ENCODE measurements at regions not wholly inside any gene's neighbourhood (a gene's known extent, or its start where the extent isn't known, plus 50 kb on each side); places are given as distances from the start of the nearest gene placed in this dataset.

DNA sequence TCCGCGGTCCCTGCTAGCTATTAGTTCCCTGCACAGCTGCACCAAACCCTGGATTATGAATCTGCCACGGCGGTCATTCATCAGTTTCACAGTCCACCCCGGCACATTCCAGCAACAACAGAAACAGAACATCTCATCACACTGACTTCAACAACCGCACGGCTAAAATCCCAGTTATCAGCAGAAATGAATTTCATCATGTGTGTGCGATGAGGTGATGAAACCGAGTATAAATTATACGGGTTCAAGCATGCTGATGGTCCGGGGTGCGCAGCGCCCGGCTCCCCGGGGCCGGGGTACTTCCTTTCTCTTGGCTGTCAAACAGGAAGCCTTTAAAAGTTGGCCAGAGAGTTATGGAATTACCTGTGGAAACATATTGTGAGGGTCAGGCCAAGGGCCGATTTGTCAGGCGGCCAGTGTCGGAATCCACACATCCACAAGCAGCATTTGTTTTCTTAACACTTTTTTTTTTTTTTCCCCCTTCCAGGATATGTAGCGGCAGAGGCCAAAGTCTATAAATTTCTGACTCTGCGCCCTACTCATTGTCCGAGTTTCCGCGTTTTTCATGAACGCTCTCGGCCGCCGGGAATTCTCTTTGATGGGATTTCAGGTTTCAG lies 420.9 kb upstream of the MGMT start:
- CTCF ChIA-PET, result no interaction called here
- Mint-ChIP-seq H3K4me1 (peaks cover 11% of the 10 kb centered on the region), H3K27ac (no peak overlapping the region), H3K4me3 (no peak overlapping the region), H3K27me3 (peaks cover 6% of the 10 kb centered on the region), H3K36me3 (ENCODE audit: low read depth) (no peaks in the 10 kb centered on the region), H3K9me3 (ENCODE audit: low read depth) (no peaks in the 10 kb centered on the region)
- intact Hi-C loops (cut with DNase I, micrococcal nuclease), result no loop called here
- DNase-seq (no peak), ATAC-seq (no peak)
- POLR2A ChIA-PET, result no interaction called here

DNA sequence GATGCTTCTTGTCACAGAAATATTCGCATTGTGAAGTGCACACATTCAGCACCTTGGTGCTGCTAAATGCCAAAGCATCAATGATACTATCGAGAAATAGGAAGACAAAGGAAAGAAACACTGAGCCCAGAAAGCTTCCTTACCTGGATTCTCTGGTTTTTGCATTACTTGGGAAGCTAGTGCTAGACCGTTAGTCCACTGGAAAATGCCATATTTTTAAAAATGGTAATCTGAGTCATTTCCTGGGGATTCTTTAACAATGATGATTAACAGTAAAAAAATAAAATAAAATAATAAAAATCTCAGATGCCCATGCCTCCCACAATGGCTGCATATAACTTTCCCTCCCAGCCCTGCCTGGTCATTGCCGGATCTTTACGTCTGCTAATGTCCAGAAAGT lies 420.1 kb upstream of the MGMT start:
- ChIA-PET CTCF (no interaction called here), POLR2A (no interaction called here)
- Mint-ChIP-seq H3K9me3 (ENCODE audit: low read depth) (no peaks in the 10 kb centered on the region), H3K4me1 (peaks cover 11% of the 10 kb centered on the region), H3K27ac (no peak overlapping the region), H3K36me3 (ENCODE audit: low read depth) (no peaks in the 10 kb centered on the region), H3K27me3 (peaks cover 6% of the 10 kb centered on the region), H3K4me3 (no peak overlapping the region)
- ATAC-seq (no peak), DNase-seq (no peak)
- intact Hi-C loops (cut with DNase I, micrococcal nuclease), result no loop called here

DNA sequence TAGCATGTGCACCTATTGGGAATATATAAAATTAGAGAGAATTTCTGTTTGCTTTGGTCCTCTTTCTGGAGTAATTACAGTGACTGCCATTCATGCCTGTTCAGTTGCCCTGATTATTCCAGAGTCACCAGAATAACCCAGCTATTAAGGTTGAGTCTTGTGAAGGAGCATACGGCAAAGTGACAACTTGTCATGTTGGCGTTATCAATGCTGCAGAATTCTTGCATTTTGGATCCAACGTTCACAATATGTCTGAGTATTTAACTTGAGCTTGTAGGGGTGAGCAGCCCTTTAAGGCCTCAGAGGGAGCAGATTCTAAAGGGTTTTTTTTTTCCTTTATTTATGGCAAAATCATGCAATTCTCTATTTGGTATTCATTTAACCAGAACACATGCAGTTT lies 419.4 kb upstream of the MGMT start:
- Mint-ChIP-seq H3K27ac (no peak overlapping the region), H3K27me3 (peaks cover 4% of the 10 kb centered on the region), H3K4me3 (no peak overlapping the region), H3K4me1 (peaks cover 8% of the 10 kb centered on the region), H3K9me3 (ENCODE audit: low read depth) (no peaks in the 10 kb centered on the region), H3K36me3 (ENCODE audit: low read depth) (no peaks in the 10 kb centered on the region)
- ChIA-PET CTCF (interaction anchor here (0.7 kb wide), 1 partner anchor 338 kb away, joined by 5 read pairs; no protein-coding TSS in a partner anchor), POLR2A (no interaction called here)
- ATAC-seq, result no peak
- no peak for DNase-seq
- intact Hi-C loops (cut with DNase I, micrococcal nuclease), result no loop called here

DNA sequence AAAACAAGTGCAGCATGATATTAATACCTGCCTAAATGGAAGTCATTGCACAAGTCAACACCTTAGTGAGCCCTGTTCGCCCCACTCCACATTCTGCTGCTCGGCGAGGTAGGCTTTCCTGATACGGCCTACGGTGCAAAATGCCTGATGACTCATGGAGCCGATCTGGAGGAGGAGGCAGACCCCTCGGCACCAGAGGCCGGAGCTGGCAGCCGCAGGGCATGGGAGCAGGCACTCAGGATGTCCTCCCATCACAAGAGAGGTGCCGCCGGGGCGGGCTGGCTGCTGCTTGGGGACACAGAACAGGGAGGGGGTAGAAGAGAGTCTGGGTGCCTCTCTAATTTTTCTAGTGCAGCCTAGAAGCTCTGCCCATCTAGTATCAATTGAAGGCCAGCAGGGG lies 418.5 kb upstream of the MGMT start:
- intact Hi-C loops (cut with DNase I, micrococcal nuclease), result no loop called here
- Mint-ChIP-seq H3K4me3 (no peak overlapping the region), H3K27me3 (peaks cover 3% of the 10 kb centered on the region), H3K4me1 (no peaks in the 10 kb centered on the region), H3K27ac (no peak overlapping the region), H3K36me3 (ENCODE audit: low read depth) (no peaks in the 10 kb centered on the region), H3K9me3 (ENCODE audit: low read depth) (no peaks in the 10 kb centered on the region)
- DNase-seq (no peak), ATAC-seq (no peak)
- POLR2A ChIA-PET, result no interaction called here
- CTCF ChIA-PET, result no interaction called here

DNA sequence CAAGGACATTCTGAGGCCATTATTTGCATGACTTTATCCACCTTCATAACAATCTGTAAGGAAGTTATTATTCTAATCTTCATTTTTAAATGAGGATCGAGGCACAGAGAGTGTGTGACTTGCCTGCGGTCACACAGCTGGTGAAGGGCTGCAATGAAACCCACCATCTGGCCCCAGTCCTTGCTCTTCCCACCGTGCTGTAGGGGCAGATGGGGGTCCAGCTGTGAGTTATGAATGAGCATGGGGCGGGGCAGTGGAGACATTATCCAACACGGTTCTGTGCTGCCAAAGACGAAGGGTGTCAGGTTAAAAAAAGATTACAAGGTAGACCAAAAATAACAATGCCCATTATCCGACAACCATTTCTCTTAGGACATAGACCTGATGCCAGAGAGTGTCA lies 417.5 kb upstream of the MGMT start:
- no peaks in the 10 kb centered on the region for H3K36me3 Mint-ChIP-seq (ENCODE audit: low read depth)
- no peak for DNase-seq
- H3K27me3 Mint-ChIP-seq, result no peaks in the 10 kb centered on the region
- intact Hi-C loops (cut with DNase I, micrococcal nuclease), result no loop called here
- ATAC-seq, result no peak
- CTCF ChIA-PET, result no interaction called here
- no peak overlapping the region for H3K4me3 Mint-ChIP-seq
- POLR2A ChIA-PET, result no interaction called here
- no peak overlapping the region for H3K27ac Mint-ChIP-seq
- no peaks in the 10 kb centered on the region for H3K9me3 Mint-ChIP-seq (ENCODE audit: low read depth)
- H3K4me1 Mint-ChIP-seq, result no peaks in the 10 kb centered on the region

DNA sequence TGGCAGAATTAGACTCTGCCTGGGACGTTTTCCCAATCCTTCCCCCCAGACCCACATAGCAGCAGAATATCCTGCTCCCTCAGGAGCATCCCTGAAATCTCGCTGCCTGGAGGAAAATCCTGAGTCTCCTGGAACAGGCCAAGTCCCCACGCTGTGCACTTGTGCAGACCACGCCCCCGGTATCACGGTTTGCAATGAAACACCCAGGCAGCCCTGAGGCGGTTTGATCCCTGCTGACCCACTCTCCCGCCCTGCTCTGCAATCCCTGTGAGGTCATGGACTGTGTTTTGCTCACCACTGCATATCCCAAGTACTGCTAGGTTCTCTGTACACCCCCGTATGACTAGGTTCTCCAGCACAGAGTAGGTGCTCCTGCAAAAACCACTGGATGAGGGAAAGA lies 411.8 kb upstream of the MGMT start:
- Mint-ChIP-seq H3K27me3 (no peaks in the 10 kb centered on the region), H3K36me3 (ENCODE audit: low read depth) (no peaks in the 10 kb centered on the region), H3K4me1 (peaks cover 26% of the 10 kb centered on the region), H3K4me3 (no peak overlapping the region), H3K27ac (no peak overlapping the region), H3K9me3 (ENCODE audit: low read depth) (no peaks in the 10 kb centered on the region)
- DNase-seq, result no peak
- CTCF ChIA-PET, result interaction anchor here (0.6 kb wide), 1 partner anchor 137 kb away, joined by 3 read pairs; no protein-coding TSS in a partner anchor
- no peak for ATAC-seq
- POLR2A ChIA-PET, result no interaction called here
- intact Hi-C loops (cut with DNase I, micrococcal nuclease), result no loop called here

DNA sequence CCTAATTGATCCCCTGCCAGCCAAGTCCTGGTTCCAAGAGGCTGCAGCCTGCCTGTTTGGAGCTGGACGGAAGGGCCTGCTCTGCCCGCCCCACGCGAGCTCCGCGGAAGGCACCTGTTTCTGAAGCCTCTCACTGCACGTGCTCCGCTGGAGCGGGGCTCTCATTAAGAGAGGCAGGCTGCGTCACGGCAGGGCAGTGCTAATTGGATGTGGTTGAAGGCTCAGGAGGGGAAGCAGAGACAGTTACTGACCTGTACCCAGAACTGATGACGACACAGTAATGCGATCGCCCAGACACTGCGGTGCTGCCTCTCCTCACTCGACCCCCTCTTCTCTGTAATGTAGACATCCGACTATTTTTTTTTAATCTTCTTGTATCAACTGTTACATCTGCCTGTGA lies 411.1 kb upstream of the MGMT start:
- ATAC-seq (no peak), DNase-seq (no peak)
- Mint-ChIP-seq H3K36me3 (ENCODE audit: low read depth) (no peaks in the 10 kb centered on the region), H3K27ac (no peak overlapping the region), H3K4me3 (no peak overlapping the region), H3K9me3 (ENCODE audit: low read depth) (no peaks in the 10 kb centered on the region), H3K4me1 (peaks cover 26% of the 10 kb centered on the region), H3K27me3 (no peaks in the 10 kb centered on the region)
- CTCF ChIA-PET, result no interaction called here
- intact Hi-C loops (cut with DNase I, micrococcal nuclease), result no loop called here
- POLR2A ChIA-PET, result no interaction called here

DNA sequence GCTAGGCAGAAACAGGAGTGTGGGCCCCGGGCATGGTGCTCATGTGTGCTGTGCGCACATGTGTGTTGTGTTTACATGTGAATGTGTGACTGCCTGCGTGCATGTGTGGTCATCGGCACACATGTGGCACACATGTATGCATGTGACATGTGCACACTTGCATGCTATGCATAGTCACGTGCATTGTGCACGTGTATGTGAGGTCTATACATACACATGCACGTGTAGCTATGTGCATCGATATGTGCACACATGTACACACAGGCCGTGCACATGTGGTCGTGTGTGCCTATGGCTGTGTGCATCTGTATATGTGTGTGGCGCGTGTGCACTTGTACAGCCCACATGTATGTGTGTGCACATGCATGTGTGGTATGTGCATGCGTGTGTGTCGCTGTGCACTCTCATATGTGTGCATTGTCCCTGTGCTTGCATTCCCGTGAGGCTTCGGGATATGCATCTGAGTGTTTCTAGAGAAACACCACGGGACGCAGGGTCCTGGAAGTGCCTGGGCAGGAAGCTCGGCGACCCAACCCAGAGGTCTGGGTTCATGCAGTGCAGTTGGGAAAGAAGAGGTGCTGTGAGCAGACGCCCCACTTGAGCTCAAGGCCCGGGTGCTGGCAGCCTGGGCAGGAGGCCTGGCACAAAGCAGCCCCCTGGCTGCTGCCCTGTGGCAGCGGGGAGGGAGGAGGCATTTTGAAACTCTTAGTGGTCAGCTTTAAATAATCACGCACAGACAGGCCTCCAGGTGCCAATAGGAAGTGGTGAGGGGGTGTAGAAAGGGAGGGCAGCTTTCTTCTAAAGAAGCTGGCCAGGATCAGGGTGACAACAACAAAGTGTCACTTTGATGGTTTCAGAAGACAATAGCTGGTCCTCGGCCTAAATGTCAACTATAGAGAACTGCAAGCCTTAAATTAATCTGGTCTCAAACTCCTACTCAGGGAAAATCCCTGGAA lies 410.0 kb upstream of the MGMT start:
- H3K27me3 Mint-ChIP-seq, result no peaks in the 10 kb centered on the region
- peaks cover 26% of the 10 kb centered on the region for H3K4me1 Mint-ChIP-seq
- ChIA-PET CTCF (no interaction called here), POLR2A (no interaction called here)
- H3K4me3 Mint-ChIP-seq, result no peak overlapping the region
- H3K9me3 Mint-ChIP-seq (ENCODE audit: low read depth), result no peaks in the 10 kb centered on the region
- DNase-seq (no peak), ATAC-seq (no peak)
- intact Hi-C loops (cut with DNase I, micrococcal nuclease), result no loop called here
- no peaks in the 10 kb centered on the region for H3K36me3 Mint-ChIP-seq (ENCODE audit: low read depth)
- H3K27ac Mint-ChIP-seq, result no peak overlapping the region

DNA sequence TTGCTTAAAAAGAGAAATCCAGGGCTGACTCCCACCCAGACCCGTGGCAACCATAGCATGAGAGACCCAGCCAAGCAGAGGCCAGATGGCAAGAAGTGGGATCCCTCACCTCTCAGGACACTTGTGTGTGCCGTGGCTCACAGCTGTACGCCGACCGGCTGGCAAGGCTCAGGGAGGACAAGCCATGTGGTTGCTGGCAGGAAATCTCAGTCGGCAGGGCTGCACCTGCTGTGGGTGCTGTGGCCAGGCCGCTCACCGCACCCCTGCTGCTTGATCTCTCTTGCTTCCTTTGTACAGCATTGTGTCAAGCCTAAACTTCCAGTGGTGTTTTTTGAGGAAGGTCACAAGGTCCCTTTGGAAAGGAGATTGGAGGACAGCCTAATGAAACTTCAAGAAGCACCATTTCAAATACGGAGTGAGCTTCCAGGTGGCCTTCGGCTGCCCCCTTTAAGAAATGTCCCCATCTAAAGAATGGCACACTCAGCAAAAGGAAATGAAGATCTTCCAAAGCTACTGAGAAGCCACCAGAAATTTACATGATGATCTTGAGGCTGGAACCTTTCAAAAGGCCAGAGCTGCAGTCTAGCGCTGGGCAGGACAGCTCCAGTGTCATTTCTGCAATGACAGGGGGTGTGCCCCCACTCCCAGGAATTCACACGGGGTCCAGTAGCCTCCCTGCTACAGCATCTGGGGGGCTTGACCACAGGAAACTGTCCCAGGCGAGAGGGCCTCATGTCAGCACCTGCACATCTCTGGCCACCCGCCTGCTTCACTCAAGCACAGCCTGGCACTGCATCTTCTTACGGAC lies 409.0 kb upstream of the MGMT start:
- DNase-seq (peak; percentile 62), ATAC-seq (peak; percentile 78)
- Mint-ChIP-seq H3K4me1 (peaks cover 26% of the 10 kb centered on the region), H3K27me3 (no peaks in the 10 kb centered on the region), H3K36me3 (ENCODE audit: low read depth) (no peaks in the 10 kb centered on the region), H3K9me3 (ENCODE audit: low read depth) (no peaks in the 10 kb centered on the region), H3K4me3 (no peak overlapping the region), H3K27ac (peak overlapping the region; percentile 17)
- CTCF ChIA-PET, result no interaction called here
- intact Hi-C loops (cut with DNase I, micrococcal nuclease), result no loop called here
- POLR2A ChIA-PET, result no interaction called here

DNA sequence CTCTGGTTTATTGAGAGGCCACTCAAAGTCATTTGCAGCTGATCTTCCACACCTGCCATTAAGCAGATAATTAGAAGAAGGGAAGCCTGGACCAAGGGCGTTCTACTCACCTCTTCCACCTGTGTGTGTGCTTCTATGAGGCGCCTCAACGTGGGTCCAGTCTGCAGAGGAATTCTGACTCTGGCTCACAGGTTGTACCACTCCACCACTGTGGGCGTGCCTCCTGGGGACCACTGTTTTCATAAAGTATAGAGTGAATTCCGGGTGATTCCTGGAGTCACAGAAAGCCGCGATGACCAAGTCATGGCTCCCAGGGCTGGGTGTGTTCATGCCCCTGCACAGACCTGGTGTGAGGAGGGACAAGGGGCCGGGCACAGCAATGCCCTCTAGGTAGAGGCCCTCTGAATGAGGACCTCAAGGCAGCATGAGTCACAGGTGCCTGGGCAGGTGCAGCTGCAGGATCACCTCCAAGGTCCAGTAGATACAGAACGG lies 408.3 kb upstream of the MGMT start:
- Mint-ChIP-seq H3K4me1 (peaks cover 26% of the 10 kb centered on the region), H3K9me3 (ENCODE audit: low read depth) (no peaks in the 10 kb centered on the region), H3K4me3 (no peak overlapping the region), H3K27ac (no peak overlapping the region), H3K27me3 (no peaks in the 10 kb centered on the region), H3K36me3 (ENCODE audit: low read depth) (no peaks in the 10 kb centered on the region)
- DNase-seq (no peak), ATAC-seq (no peak)
- ChIA-PET POLR2A (no interaction called here), CTCF (no interaction called here)
- intact Hi-C loops (cut with DNase I, micrococcal nuclease), result no loop called here

DNA sequence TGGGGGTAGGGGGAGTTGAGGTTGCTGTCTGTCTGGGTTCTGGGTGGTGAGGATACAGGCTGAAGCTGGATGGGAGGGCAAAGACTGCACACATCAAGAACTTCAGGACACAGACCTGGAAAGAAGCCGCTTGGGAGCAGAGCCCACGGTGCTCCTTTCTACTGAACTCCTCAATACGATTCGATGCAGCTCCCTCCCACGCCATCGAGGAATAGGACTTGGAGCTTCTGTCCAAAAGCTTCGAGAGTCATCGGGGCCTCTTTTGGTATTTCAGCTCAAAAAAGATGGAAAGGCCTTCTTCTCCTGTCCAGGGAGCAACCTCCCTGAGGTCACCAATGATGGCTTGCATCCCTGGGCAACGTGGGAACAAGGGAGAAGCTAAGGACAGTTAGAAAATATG lies 407.1 kb upstream of the MGMT start:
- Mint-ChIP-seq H3K27me3 (no peaks in the 10 kb centered on the region), H3K9me3 (ENCODE audit: low read depth) (no peaks in the 10 kb centered on the region), H3K27ac (no peak overlapping the region), H3K4me1 (peaks cover 26% of the 10 kb centered on the region), H3K4me3 (no peak overlapping the region), H3K36me3 (ENCODE audit: low read depth) (no peaks in the 10 kb centered on the region)
- CTCF ChIA-PET, result interaction anchor here (0.6 kb wide), 1 partner anchor 848 kb away, joined by 4 read pairs; no protein-coding TSS in a partner anchor
- DNase-seq (no peak), ATAC-seq (no peak)
- POLR2A ChIA-PET, result no interaction called here
- intact Hi-C loops (cut with DNase I, micrococcal nuclease), result no loop called here

Data from activated CD4-positive, alpha-beta T cell treated with anti-CD3 and anti-CD28 coated beads for 36 hours (primary cell).